Activated T-cell treated with anti-CD3 and anti-CD28 coated beads, Interleukin-2, amount 50 U/mL, for 4 hours (primary cell): ENCODE measurements at regions not wholly inside any gene's neighbourhood (a gene's known extent, or its start where the extent isn't known, plus 50 kb on each side); places are given as distances from the start of the nearest gene placed in this dataset.
A peak's percentile ranks its signal among the peaks of the same experiment; 100 is the strongest.
"Not testable (repeated sequence)": the region's sequence is repeated elsewhere in the genome, so short reads cannot be mapped to it uniquely, and the experiment has no call there.

Source experiments
- ATAC-seq, 2 donors: fragments of 200-7000 bp; cut with Tn5 transposase; one replicate each; pipeline ENCODE4 v1.10.0; 2021
- DNase-seq: peaks from one replicate; pipeline ENCODE4 v3.0.0-alpha.2; 2020
- H3K27me3 Mint-ChIP-seq: one replicate; pipeline ENCODE4 v1.8.0; 2021; ENCODE audit warnings: low read depth, mixed read lengths
- H3K36me3 Mint-ChIP-seq: one replicate; pipeline ENCODE4 v1.8.0; 2022; ENCODE audit warnings: mixed read lengths; ENCODE audit not compliant: insufficient read depth
- H3K4me1 Mint-ChIP-seq: one replicate; pipeline ENCODE4 v1.8.0; 2021; ENCODE audit warnings: low read depth, mixed read lengths
- H3K4me3 Mint-ChIP-seq: one replicate; pipeline ENCODE4 v1.8.0; 2021; ENCODE audit warnings: mild to moderate bottlenecking, moderate library complexity, mixed read lengths
- H3K9me3 Mint-ChIP-seq: one replicate; pipeline ENCODE4 v1.8.0; 2021; ENCODE audit warnings: mixed read lengths

DNA sequence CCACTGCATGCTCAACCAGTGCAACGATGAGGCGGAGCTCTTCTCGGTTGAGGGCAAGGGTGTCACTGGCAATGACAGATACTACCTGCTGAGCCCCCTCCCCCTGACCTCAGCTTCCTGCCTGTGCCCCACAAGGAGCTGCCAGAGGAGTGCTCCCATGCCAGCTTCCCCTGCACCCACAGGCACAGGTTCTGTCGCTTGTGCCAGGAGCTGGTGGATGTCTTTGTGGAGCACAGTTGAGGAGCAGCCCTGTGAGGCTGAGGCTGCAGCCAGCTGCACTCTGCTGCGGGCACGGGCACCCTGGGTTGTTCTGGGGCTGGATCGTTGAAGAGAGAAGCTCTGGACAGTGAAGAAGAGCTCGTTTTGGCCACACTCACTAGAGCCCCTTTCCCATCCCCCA is 165.3 kb upstream of the ZNF267 start:
- ATAC-seq, result no peak
- Mint-ChIP-seq H3K4me1 (peaks cover 12% of the 10 kb centered on the region), H3K4me3 (no peak overlapping the region), H3K27me3 (no peaks in the 10 kb centered on the region), H3K9me3 (no peaks in the 10 kb centered on the region), H3K36me3 (peaks cover 29% of the 10 kb centered on the region)
- no peak for DNase-seq

DNA sequence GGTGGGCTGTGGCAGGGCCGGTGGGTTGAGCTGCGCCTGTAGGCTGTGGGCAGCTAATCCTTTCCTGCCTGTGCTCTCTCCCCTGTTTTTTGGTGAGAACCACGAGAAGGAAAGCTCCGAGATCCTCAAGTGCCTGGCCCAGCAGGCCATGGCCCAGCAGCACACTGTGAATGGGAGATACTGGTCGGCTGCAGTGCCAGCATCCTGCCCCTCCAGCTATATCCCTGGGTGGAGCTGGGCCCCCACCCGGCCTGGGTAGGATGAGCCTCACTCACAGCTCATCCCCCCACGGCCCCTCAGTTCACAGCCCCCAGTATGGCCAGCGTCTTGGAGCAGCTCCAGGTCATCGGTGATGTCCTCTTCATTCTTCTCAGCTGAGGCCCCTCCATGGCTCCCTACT is 164.4 kb upstream of the ZNF267 start:
- DNase-seq, result no peak
- Mint-ChIP-seq H3K4me1 (peaks cover 18% of the 10 kb centered on the region), H3K9me3 (no peaks in the 10 kb centered on the region), H3K27me3 (no peaks in the 10 kb centered on the region), H3K36me3 (peaks cover 27% of the 10 kb centered on the region), H3K4me3 (no peak overlapping the region)
- ATAC-seq, result no peak

DNA sequence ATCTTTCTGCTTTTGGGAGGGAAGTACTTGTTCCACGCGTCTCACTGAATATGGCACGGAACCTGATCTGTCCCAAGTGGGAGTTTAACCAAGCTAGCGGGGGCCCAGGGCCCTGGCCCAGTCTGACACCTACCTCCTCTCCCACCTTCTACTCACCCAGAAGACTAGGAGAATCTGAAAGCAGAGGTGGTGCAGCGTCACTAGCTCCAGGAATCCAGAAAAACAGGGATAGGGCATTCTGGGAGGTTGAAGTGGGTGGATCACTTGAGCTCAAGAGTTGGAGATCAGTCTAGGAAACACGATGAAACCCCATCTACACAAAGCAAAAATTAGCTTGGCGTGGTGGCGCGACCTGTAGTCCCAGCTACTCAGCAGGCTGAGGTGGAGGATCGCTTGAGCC is 163.5 kb upstream of the ZNF267 start:
- Mint-ChIP-seq H3K27me3 (no peaks in the 10 kb centered on the region), H3K4me1 (peaks cover 27% of the 10 kb centered on the region), H3K4me3 (no peak overlapping the region), H3K36me3 (peaks cover 29% of the 10 kb centered on the region), H3K9me3 (no peaks in the 10 kb centered on the region)
- ATAC-seq (no peak), DNase-seq (no peak)

DNA sequence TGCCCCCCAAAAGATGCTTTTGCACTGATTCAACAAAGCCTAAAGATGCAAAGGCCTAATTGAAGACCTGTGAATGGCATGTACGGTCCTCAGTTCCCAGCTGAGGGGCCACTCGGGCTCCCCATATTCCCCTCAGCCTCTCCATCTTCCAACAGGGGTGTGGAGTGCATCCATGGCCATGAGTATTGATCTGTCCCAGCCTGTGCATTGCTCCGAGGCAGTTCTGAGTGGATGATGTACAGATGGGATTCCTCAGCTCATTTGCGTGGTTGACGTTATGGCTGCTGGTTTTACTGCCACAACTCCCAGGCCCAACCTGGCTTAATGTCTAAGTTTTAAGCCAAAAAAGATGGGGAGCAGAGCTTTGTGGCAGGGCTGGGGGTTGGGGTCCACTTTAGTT is 162.7 kb upstream of the ZNF267 start:
- H3K27me3 Mint-ChIP-seq, result no peaks in the 10 kb centered on the region
- peaks cover 27% of the 10 kb centered on the region for H3K36me3 Mint-ChIP-seq
- no peak overlapping the region for H3K4me3 Mint-ChIP-seq
- peaks cover 35% of the 10 kb centered on the region for H3K4me1 Mint-ChIP-seq
- no peaks in the 10 kb centered on the region for H3K9me3 Mint-ChIP-seq
- DNase-seq (no peak), ATAC-seq (no peak)

DNA sequence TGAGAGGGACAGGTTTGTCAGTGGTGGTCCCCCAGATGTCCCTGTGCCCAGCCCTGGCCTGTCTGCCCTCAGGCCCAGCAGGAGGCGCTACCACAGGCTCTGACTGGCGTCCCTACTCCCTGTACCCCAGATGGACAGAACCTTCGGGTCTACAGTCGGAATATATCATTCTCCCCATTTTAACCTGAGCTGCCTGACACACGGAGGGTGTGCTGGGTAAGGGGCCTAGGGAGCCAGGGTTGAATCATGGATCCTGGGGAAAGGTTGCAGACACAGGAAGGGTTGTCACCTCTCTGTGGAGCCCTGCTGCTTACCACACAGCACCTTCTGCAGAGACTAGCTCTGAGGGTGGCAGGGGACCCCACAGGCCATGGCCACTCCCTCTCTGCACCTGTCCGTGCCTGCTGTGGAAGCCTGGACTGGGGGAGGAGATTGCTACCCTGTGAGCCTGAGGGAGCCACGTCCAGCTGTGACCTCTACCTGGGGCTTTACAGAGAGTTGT is 162.2 kb upstream of the ZNF267 start:
- Mint-ChIP-seq H3K4me3 (peak overlapping the region; percentile 29), H3K27me3 (no peaks in the 10 kb centered on the region), H3K36me3 (peaks cover 30% of the 10 kb centered on the region), H3K9me3 (no peaks in the 10 kb centered on the region), H3K4me1 (peaks cover 40% of the 10 kb centered on the region)
- ATAC-seq (no peak), DNase-seq (no peak)

DNA sequence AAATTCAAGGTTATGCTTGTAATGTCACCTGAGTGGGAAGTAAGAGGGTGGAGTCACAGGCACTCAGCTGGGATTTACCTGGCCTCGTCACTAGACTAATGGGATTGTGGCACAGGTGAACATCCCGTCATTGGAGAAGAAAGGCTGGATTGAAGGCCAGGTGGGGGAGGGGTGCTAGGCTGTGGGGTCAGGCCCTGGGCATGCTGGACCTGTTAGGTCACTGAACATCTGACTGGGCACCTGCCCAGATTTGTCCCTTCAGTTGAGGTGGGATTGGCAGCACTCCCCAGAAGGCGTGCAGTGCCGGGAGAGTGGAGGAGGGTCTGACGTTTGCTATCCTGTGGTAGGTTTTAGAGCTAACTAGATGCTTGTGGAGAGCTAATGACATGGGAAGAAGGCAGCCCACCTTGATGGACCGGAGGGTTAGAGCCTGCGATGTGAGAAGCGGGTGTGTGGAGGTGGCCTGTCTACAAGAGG is 161.5 kb upstream of the ZNF267 start:
- DNase-seq (no peak), ATAC-seq (no peak)
- Mint-ChIP-seq H3K4me1 (peaks cover 44% of the 10 kb centered on the region), H3K4me3 (peak overlapping the region; percentile 29), H3K27me3 (no peaks in the 10 kb centered on the region), H3K9me3 (no peaks in the 10 kb centered on the region), H3K36me3 (peaks cover 31% of the 10 kb centered on the region)

DNA sequence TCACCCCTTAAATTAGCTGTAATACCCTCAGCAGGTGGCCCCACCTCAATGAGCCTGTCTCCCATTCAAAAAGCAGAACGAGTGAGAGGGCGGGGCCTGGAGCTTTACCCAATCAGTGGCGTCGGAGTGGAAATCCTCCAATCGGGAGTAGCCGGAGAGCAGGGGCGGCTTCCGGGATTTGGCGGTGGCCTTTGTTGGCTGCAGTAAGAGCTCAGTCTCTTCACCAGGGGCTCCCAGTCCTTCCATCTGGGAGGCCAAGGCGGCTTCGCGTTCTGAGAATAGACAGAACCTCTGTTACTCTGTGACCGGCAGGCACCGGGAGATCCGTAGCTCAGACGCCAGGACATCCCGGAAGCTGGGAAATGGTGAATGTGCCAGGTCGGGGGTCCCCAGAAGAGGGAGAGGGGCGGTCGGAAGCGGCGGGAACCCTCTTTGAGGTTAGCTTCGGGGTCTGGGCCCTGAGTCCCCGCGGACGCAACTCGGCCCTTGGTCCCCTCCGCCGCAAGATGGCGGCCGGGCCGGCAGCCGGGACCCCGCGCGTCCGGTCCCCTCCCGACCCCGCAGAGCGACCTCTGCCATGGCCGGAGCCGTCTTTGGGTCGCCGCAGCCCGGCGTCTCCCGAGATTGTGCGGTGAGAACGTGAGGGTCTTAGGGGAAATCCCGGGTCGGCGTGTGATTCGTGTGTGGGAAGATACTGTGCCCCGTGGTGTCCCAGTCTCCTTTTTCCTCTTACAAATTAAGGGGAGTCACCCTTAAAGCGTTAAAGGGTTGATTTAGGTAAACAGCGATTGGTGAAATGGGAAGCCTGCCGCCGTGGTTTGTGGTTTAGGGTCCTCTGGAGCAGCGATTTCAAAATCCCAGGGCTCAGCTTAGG is 160.3 kb upstream of the ZNF267 start:
- peaks cover 31% of the 10 kb centered on the region for H3K36me3 Mint-ChIP-seq
- DNase-seq, result peak; percentile 92
- H3K9me3 Mint-ChIP-seq, result no peaks in the 10 kb centered on the region
- ATAC-seq, result peak; percentile 87 to 93
- peaks cover 46% of the 10 kb centered on the region for H3K4me1 Mint-ChIP-seq
- H3K4me3 Mint-ChIP-seq, result peak overlapping the region; percentile 100
- no peaks in the 10 kb centered on the region for H3K27me3 Mint-ChIP-seq

DNA sequence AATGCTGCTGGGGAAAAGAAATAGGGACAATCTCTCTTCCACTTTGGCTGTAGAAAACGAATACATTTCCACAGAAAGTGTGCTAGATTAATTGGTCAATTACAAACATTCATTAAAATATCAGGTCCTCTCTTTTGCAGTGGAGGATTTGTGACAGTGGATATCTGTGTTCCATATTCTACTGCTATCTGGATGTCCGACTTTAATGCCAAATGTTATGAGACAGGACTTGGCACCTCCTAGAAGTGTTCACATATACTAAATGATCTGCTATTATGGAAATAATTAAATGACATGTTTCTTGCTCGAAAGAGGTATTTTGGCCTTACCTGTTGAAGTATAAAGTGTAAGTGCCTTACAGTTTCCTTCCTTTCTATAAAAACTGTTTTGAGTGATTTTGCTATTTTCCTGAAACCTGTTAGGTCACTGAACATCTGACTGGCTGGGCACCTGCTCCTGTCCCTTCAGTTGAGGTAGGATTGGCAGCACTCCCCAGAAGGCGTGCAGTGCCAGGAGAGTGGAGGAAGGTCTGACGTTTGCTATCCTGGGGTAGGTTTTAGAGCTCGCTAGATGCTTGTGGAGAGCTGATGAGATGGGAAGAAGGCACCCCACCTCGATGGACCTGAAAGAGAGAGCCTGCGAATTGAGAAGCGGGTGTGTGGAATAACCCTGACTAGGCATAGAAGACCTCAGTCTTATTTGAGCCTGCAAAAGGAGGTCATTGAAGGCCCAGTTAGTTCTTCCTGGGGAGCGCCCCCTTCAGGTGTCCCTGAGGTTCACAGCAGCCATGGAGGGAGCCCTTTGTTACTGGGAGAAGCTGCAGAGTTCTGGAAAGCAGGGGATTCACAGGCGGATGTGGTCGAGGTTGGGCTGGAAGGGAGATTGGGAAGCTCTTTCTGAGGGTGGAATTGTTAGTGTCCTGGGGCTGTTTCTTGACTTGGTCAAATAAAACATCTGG is 159.4 kb upstream of the ZNF267 start:
- Mint-ChIP-seq H3K27me3 (no peaks in the 10 kb centered on the region), H3K36me3 (peaks cover 33% of the 10 kb centered on the region), H3K4me3 (peak overlapping the region; percentile 100), H3K4me1 (peaks cover 46% of the 10 kb centered on the region), H3K9me3 (no peaks in the 10 kb centered on the region)
- ATAC-seq, result no peak
- DNase-seq, result no peak

DNA sequence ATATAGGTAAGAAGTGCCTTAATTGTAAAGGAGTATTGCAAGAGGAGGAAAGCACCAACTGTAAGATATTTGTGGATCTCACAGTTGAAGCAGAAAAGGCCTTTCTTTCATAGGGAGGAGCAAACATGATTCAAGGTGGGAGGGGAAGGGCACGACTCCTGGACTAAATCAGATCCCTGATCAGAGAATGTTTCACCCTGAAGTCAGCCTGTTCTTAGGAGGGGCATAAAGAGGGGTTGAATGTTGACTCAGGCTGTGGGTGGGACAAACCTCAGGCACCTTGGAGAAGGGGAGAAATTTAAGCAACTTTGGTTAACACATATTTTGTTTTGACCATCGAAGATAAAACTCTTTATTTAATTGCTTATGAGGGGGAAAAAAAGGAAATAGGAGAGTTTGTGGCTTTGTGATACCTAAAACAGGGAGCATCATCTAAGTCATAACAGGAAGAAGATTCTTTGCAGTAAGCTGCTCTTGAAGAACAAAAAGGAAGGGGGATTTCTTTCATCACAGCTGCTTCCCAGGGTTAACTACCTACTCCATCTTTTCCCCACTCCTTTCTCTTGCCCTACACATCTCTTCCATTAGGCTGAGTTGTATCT is 158.6 kb upstream of the ZNF267 start:
- Mint-ChIP-seq H3K36me3 (peaks cover 34% of the 10 kb centered on the region), H3K27me3 (no peaks in the 10 kb centered on the region), H3K4me3 (peak overlapping the region; percentile 100), H3K4me1 (peaks cover 46% of the 10 kb centered on the region), H3K9me3 (no peaks in the 10 kb centered on the region)
- DNase-seq (no peak), ATAC-seq (peak; percentile 28 to 33)

DNA sequence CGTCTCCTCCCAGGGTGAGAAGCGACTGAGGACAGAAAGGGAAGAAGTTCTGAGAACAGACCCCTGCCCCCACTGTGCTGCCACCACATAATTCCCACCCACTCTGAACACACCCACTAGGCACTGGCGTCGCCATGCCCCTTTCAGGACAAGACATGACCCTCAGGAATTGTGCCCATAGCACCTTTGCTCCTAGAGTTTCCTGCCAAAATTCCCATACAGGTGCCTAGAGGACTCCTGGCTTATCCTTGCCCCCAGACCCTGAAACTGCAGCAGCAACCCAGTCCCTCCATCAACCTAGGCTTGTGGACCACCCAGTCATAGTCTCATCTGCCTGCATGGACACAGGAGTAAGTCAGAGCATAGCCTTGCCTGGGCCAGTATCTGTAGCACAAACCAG is 157.7 kb upstream of the ZNF267 start:
- H3K4me1 Mint-ChIP-seq, result peaks cover 50% of the 10 kb centered on the region
- no peak for DNase-seq
- no peak overlapping the region for H3K4me3 Mint-ChIP-seq
- H3K36me3 Mint-ChIP-seq, result peaks cover 40% of the 10 kb centered on the region
- H3K27me3 Mint-ChIP-seq, result no peaks in the 10 kb centered on the region
- H3K9me3 Mint-ChIP-seq, result peaks cover 3% of the 10 kb centered on the region
- no peak for ATAC-seq

DNA sequence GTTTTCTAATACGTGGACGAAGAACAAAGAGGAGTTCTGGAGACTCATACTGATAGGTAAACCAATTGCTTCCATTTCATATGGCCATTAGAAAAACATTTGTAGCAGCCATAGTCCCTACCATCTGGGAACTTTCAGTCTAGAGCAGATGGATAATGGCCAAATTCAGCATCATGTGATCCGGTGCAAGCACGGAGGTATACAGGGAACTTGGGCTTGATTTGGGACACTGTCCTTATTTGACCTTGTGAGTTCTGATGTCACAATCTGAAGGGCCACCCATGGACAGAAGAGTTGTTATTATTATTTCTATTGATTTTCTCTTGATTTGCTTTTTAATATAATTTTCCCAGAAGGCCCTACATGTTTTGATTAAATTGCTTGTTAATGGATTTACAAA is 154.6 kb upstream of the ZNF267 start:
- Mint-ChIP-seq H3K4me1 (peaks cover 42% of the 10 kb centered on the region), H3K4me3 (no peak overlapping the region), H3K27me3 (no peaks in the 10 kb centered on the region), H3K36me3 (peaks cover 57% of the 10 kb centered on the region), H3K9me3 (peaks cover 3% of the 10 kb centered on the region)
- ATAC-seq (no peak), DNase-seq (no peak)

DNA sequence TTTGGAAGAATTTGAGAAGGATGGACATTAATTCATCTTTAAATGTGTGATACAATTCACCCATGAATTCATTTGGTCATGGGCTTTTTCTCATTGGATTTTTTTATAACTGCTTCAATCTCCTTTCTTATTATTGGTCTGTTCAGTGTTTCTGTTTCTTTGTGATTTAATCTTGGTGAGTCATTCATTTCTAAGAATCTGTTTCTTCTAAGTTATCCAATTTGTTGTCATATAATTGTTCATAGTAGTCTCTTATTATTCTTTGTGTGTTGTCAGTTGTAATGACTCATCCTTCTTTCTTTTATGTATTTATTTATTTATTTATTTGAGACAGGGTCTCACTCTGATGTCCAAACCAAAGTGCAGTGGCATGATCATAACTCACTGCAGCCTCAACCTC is 146.1 kb upstream of the ZNF267 start:
- Mint-ChIP-seq H3K4me1 (peaks cover 13% of the 10 kb centered on the region), H3K27me3 (no peaks in the 10 kb centered on the region), H3K4me3 (no peak overlapping the region), H3K9me3 (peaks cover 46% of the 10 kb centered on the region), H3K36me3 (peaks cover 75% of the 10 kb centered on the region)
- ATAC-seq, result no peak
- DNase-seq, result no peak

DNA sequence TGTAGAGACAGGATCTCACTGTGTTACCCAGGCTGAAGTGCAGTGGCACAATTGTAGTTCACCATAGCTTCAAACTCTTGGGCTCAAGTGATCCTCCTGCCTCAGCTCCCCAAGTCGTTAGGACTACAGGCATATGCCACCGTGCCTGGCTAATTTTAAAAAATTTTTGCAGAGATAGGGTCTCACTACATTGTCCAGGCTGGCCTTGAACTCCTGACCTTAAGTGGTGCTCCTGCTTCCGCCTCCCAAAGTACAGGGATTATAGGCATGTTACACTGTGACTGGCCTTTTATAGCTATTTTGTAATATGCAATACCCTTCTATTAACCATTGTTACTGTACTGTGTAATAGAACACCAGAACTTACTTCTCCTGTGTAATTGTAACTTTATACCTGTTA is 139.3 kb upstream of the ZNF267 start:
- ATAC-seq (no peak), DNase-seq (no peak)
- Mint-ChIP-seq H3K9me3 (peaks cover 60% of the 10 kb centered on the region), H3K27me3 (no peaks in the 10 kb centered on the region), H3K4me1 (peaks cover 2% of the 10 kb centered on the region), H3K36me3 (peaks cover 82% of the 10 kb centered on the region), H3K4me3 (no peak overlapping the region)

DNA sequence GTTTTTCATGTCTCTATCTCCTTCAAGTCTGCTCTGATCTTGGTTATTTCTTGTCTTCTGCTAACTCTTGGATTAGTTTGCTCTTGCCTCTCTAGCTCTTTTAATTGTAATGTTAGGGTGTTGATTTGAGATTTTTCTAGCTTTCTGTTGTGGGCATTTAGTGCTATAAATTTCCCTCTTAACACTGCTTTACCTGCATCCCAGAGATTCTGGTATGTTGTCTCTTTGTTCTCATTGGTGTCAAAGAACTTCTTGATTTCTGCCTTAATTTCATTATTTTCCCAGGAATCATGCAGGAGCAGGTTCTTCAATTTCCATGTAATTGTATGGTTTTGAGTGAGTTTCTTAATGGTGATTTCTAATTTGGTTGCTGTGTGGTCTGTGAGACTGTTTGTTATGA is 128.5 kb upstream of the ZNF267 start:
- H3K4me3 Mint-ChIP-seq, DNase-seq, H3K4me1 Mint-ChIP-seq, ATAC-seq, H3K27me3 Mint-ChIP-seq: not testable (repeated sequence)
- H3K36me3 Mint-ChIP-seq, result peaks cover 88% of the 10 kb centered on the region
- peaks cover 79% of the 10 kb centered on the region for H3K9me3 Mint-ChIP-seq
